ENCODE measurements at regions not wholly inside any gene's neighbourhood (a gene's known extent, or its start where the extent isn't known, plus 50 kb on each side); places are given as distances from the start of the nearest gene placed in this dataset.
"Not testable (repeated sequence)": the region's sequence is repeated elsewhere in the genome, so short reads cannot be mapped to it uniquely, and the experiment has no call there.

DNA sequence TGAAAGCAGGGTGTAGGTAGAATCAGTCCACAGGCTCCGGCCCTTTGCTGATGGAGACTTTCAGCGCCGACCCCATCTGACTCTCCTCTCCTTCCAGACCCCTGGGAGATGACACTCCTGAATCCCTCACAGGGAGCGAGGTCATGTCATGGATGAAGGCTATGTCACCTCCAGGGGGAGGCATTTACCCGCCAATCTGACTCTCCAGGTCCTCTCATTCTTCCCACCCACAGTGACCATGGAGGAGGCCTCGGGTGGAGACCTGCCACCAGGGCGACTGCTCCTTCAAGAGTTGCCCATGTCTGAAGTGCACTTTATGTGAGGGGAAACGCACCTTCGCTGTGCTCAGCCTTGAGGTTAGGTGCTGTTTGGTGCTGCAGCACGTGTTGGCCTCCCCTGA is 112.7 kb downstream of the KLF13 start (continued):
- peak; percentile 63; the same call in 1 of the 2 replicates for TF ChIP-seq YY1 (IDR thresholded peaks at IDR 0.05; ENCODE audit: low read depth, low read length)
- 0 out of 2 replicates have a peak, but pooled peaks have one; percentile 27 for TF ChIP-seq IRF4 (IDR thresholded peaks at IDR 0.05; ENCODE audit: low read depth, low read length)
- 0 out of 2 replicates have a peak, but pooled peaks have one; percentile 6 for TF ChIP-seq TCF3 (IDR thresholded peaks at IDR 0.05; ENCODE audit: borderline replicate concordance, insufficient read depth, low read depth, low read length)

DNA sequence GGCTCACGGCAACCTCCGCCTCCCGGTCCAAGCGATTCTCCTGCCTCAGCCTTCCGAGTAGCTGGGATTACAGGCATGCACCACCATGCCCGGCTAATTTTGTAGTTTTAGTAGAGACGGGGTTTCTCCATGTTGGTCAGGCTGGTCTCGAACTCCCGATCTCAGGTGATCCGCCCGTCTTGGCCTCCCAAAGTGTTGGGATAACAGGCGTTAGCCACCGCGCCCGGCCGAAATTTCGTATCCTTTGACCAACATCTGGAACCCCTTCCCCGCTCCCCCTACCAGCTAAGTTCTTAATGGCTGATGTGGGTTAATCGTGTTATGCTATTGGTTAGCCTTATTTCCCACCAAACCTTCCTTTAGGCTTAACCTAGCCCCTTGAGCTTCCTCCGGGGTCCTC is 113.6 kb downstream of the KLF13 start:
- not testable (repeated sequence) for FAIRE-seq
- peak overlapping the region; percentile 66; the same call in 1 of the 2 replicates for H3K4me3 ChIP-seq
- POLR2A ChIA-PET, result interaction anchor here (0.9 to 1.2 kb wide), 2 partner anchors 47 to 114 kb away, joined by 3 to 4 read pairs; no protein-coding TSS in a partner anchor

More for the DNA sequence above, 113.6 kb downstream of the KLF13 start:
- ChIA-PET RAD21 (ENCODE audit: unreplicated experiment) (interaction anchor here (1.2 to 10.1 kb wide), 5 partner anchors 17 to 111 kb away, joined by 3 to 213 read pairs (median 72); no protein-coding TSS in a partner anchor), SMC1A (ENCODE audit: uncharacterized antibody, unreplicated experiment) (interaction anchor here (0.8 to 7.7 kb wide), 12 partner anchors 8 to 241 kb away, joined by 3 to 166 read pairs (median 4); no protein-coding TSS in a partner anchor), CTCF (interaction anchor here (0.7 to 12.7 kb wide), 11 partner anchors 9 to 234 kb away, joined by 3 to 336 read pairs (median 4); no protein-coding TSS in a partner anchor)
- H2AFZ ChIP-seq (ENCODE audit: control insufficient read depth, low read depth, low read length); DNase-seq (ENCODE audit: low read depth, low spot score); H3K9me3 ChIP-seq (replicated peaks; ENCODE audit: control insufficient read depth, insufficient read depth, low read length); H3K79me2 ChIP-seq (ENCODE audit: control insufficient read depth, insufficient read depth, low read length); H3K27ac ChIP-seq (ENCODE audit: control insufficient read depth, insufficient read depth); H3K36me3 ChIP-seq (ENCODE audit: control insufficient read depth in 2 of 2, insufficient read depth in 2 of 2, low read length in 1 of 2); H3K27me3 ChIP-seq (replicated peaks in 1 of 2; ENCODE audit: control insufficient read depth in 2 of 2, insufficient read depth in 2 of 2, low read length in 1 of 2); intact Hi-C loops (cut with micrococcal nuclease; ENCODE audit: unreplicated experiment); H4K20me1 ChIP-seq (ENCODE audit: control insufficient read depth, insufficient read depth); BruUV-seq (replicated peaks); in situ Hi-C loops (cut with MboI); ATAC-seq: not testable (repeated sequence)
- Histone ChIP-seq H3K9ac (ENCODE audit: control insufficient read depth, insufficient read depth, low read length) (peak overlapping the region; percentile 1; the same call in 1 of the 2 replicates), H3K4me2 (ENCODE audit: control insufficient read depth, insufficient read depth) (peak overlapping the region; percentile 66), H3K4me1 (ENCODE audit: control insufficient read depth, insufficient read depth, low read length) (peaks cover 55% of the 10 kb centered on the region)
- WGBS (ENCODE audit: insufficient coverage, insufficient replicate concordance, low lambda C conversion rate, missing lambda C conversion rate), result 91% methylated on average over 19 of the region's 20 CpGs
- TF ChIP-seq, protein P1, sequence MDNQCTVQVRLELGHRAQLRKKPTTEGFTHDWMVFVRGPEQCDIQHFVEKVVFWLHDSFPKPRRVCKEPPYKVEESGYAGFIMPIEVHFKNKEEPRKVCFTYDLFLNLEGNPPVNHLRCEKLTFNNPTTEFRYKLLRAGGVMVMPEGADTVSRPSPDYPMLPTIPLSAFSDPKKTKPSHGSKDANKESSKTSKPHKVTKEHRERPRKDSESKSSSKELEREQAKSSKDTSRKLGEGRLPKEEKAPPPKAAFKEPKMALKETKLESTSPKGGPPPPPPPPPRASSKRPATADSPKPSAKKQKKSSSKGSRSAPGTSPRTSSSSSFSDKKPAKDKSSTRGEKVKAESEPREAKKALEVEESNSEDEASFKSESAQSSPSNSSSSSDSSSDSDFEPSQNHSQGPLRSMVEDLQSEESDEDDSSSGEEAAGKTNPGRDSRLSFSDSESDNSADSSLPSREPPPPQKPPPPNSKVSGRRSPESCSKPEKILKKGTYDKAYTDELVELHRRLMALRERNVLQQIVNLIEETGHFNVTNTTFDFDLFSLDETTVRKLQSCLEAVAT (IDR thresholded peaks at IDR 0.05), result 0 out of 2 replicates have a peak, but pooled peaks have one; percentile 47

Measured in GM12878 (cell line).